Liver (tissue), 8 donors: ENCODE measurements at regions not wholly inside any gene's neighbourhood (a gene's known extent, or its start where the extent isn't known, plus 50 kb on each side); places are given as distances from the start of the nearest gene placed in this dataset.

Experiments used
- DNase-seq: peaks from one replicate; pipeline ENCODE4 v3.0.0-alpha.2; 2017; ENCODE audit warnings: low spot score
- H3K27ac ChIP-seq, 2 donors: one replicate each; pipeline ENCODE4 v1.7.0; 2013; ENCODE audit warnings: inconsistent platforms in 2 of 2, low read length in 2 of 2, control low read depth in 1 of 2, low read depth in 1 of 2, mild to moderate bottlenecking in 1 of 2
- H3K27me3 ChIP-seq, 4 donors: one replicate each; pipeline versions ENCODE4 v1.6.1 to v1.7.0; 2013; ENCODE audit warnings: low read length in 3 of 4, inconsistent platforms in 1 of 4, mild to moderate bottlenecking in 1 of 4, moderate library complexity in 1 of 4; ENCODE audit not compliant: control insufficient read depth in 4 of 4, insufficient read depth in 4 of 4
- H3K36me3 ChIP-seq, 4 donors: one replicate each; pipeline versions ENCODE4 v1.6.1 to v1.7.0; 2013; ENCODE audit warnings: low read length in 3 of 4, mild to moderate bottlenecking in 3 of 4, low read depth in 1 of 4, moderate library complexity in 1 of 4; ENCODE audit not compliant: control insufficient read depth in 4 of 4, insufficient read depth in 3 of 4
- H3K4me1 ChIP-seq, 4 donors: one replicate each; pipeline versions ENCODE4 v1.6.1 to v1.7.0; 2013; ENCODE audit warnings: low read length in 3 of 4, mild to moderate bottlenecking in 3 of 4, moderate library complexity in 1 of 4; ENCODE audit not compliant: control insufficient read depth in 4 of 4, insufficient read depth in 4 of 4
- H3K4me3 ChIP-seq, 3 donors: one replicate each; pipeline versions ENCODE4 v1.6.1 to v1.7.0; 2013; ENCODE audit warnings: low read length in 3 of 3, control low read depth in 1 of 3, low read depth in 1 of 3, mild to moderate bottlenecking in 1 of 3
- H3K9ac ChIP-seq, 2 donors: one replicate each; pipeline ENCODE4 v1.7.0; 2013; ENCODE audit warnings: low read length in 2 of 2, mild to moderate bottlenecking in 2 of 2, moderate library complexity in 2 of 2, control low read depth in 1 of 2, low read depth in 1 of 2
- H3K9me3 ChIP-seq, 4 donors: one replicate each; pipeline versions ENCODE4 v1.6.1 to v1.7.0; 2013; ENCODE audit warnings: low read length in 3 of 4; ENCODE audit not compliant: control insufficient read depth in 4 of 4
- EGR1 ChIP-seq, 2 donors: IDR thresholded peaks; 2 replicates each; pipeline ENCODE4 v1.6.1; 2016 to 2018; ENCODE audit warnings: antibody characterized with exemption in 2 of 2, low read depth in 2 of 2
- FOXA1 ChIP-seq: IDR thresholded peaks from 2 replicates; pipeline ENCODE4 v1.6.1; 2016; ENCODE audit warnings: antibody characterized with exemption
- FOXA2 ChIP-seq: IDR thresholded peaks from 2 replicates; pipeline ENCODE4 v1.6.1; 2016; ENCODE audit warnings: antibody characterized with exemption
- GABPA ChIP-seq, 2 donors: IDR thresholded peaks in 1 of 2; conservative IDR thresholded peaks in 1 of 2; 2 replicates each; pipeline ENCODE4 v1.6.1; 2016; ENCODE audit warnings: antibody characterized with exemption in 2 of 2, mild to moderate bottlenecking in 1 of 2, moderate library complexity in 1 of 2
- HNF4A ChIP-seq, 2 donors: conservative IDR thresholded peaks; 2 replicates each; pipeline ENCODE4 v1.6.1; 2016; ENCODE audit warnings: antibody characterized with exemption in 2 of 2, mild to moderate bottlenecking in 2 of 2
- HNF4G ChIP-seq: IDR thresholded peaks from 2 replicates; pipeline ENCODE4 v1.6.1; 2016; ENCODE audit warnings: antibody characterized with exemption
- JUND ChIP-seq, 2 donors: IDR thresholded peaks; 2 replicates each; pipeline ENCODE4 v1.6.1; 2016; ENCODE audit warnings: antibody characterized with exemption in 2 of 2
- NR2F2 ChIP-seq: IDR thresholded peaks from 2 replicates; pipeline ENCODE4 v1.6.1; 2016; ENCODE audit warnings: antibody characterized with exemption
- RAD21 ChIP-seq, 2 donors: IDR thresholded peaks; 2 replicates each; pipeline ENCODE4 v1.6.1; 2016; ENCODE audit warnings: antibody characterized with exemption in 2 of 2, mild to moderate bottlenecking in 2 of 2
- REST ChIP-seq: IDR thresholded peaks from 2 replicates; pipeline ENCODE4 v1.6.1; 2016; ENCODE audit warnings: antibody characterized with exemption, mild to moderate bottlenecking
- RXRA ChIP-seq, 2 donors: IDR thresholded peaks; 2 replicates each; pipeline ENCODE4 v1.6.1; 2017 to 2018; ENCODE audit warnings: antibody characterized with exemption in 2 of 2, mild to moderate bottlenecking in 1 of 2
- SP1 ChIP-seq: IDR thresholded peaks from 2 replicates; pipeline ENCODE4 v1.6.1; 2018; ENCODE audit warnings: antibody characterized with exemption, mild to moderate bottlenecking
- TAF1 ChIP-seq: conservative IDR thresholded peaks from 2 replicates; pipeline ENCODE4 v1.6.1; 2016; ENCODE audit warnings: antibody characterized with exemption, mild to moderate bottlenecking
- YY1 ChIP-seq: IDR thresholded peaks from 2 replicates; pipeline ENCODE4 v1.6.1; 2016; ENCODE audit warnings: antibody characterized with exemption, mild to moderate bottlenecking
- ZBTB33 ChIP-seq: IDR thresholded peaks from 2 replicates; pipeline ENCODE4 v1.6.1; 2016; ENCODE audit warnings: antibody characterized with exemption
- WGBS: extraction: QIAGEN DNeasy Blood & Tissue Kit; methylation state at CpG from one replicate; pipeline ENCODE4 v1.1.7; 2013; 5-methylcytosine and 5-hydroxymethylcytosine counted together
- TF ChIP-seq, protein P1 (sequence below): IDR thresholded peaks from 2 replicates; pipeline ENCODE4 v1.6.1; 2016; ENCODE audit warnings: antibody characterized with exemption
- TF ChIP-seq, protein P2 (sequence below): fragments of 150-350 bp; IDR thresholded peaks from 2 replicates; pipeline ENCODE4 v1.5.1; 2017; ENCODE audit warnings: improper control_type of control experiment, low read depth, low read length; ENCODE audit not compliant: missing input control
- TF ChIP-seq, protein P3 (sequence below): IDR thresholded peaks from 2 replicates; pipeline ENCODE4 v1.6.1; 2016; ENCODE audit warnings: antibody characterized with exemption
- donor health status: healthy.
- donor health status: healthy.
- donor health status: healthy.
- donor health status: healthy.
- donor health status: healthy.

DNA sequence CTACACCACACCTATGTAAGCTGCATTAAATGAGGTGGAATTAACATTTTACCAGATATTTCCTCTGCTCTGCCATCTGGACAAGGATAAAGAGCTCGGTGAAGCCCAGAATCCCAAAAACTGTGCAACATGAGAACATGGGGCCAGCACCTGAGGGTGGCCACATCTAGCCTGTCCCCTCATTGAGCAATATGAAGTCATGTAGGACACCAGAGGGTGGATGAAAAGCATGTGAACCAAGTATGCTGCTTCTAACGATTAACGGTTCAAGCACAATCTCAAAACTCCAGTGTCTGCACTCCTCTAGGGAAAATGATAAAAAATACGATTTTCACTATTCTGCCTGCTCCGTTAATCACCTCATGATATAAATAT, 545.8 kb downstream of the EBF1 start:
- H3K4me1 ChIP-seq = no peaks in the 10 kb centered on the region
- no peak overlapping the region for H3K27ac ChIP-seq
- H3K9ac ChIP-seq = no peak overlapping the region
- H3K4me3 ChIP-seq = no peak overlapping the region
- TF ChIP-seq EGR1 (IDR thresholded peaks at IDR 0.05; ENCODE audit: low read depth in 2 of 2) (no peak), TAF1 (no peak), JUND (IDR thresholded peaks at IDR 0.05) (no peak), ZBTB33 (no peak), HNF4G (no peak), YY1 (no peak), HNF4A (conservative IDR thresholded peaks at IDR 0.05) (no peak), FOXA2 (no peak), NR2F2 (no peak), SP1 (no peak), RXRA (IDR thresholded peaks at IDR 0.05) (no peak), REST (no peak), FOXA1 (no peak), RAD21 (IDR thresholded peaks at IDR 0.05) (no peak), GABPA (IDR thresholded peaks at IDR 0.05 in 1 of 2, conservative IDR thresholded peaks at IDR 0.05 in 1 of 2) (no peak)
- TF ChIP-seq, protein P1, sequence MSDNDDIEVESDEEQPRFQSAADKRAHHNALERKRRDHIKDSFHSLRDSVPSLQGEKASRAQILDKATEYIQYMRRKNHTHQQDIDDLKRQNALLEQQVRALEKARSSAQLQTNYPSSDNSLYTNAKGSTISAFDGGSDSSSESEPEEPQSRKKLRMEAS = no peak
- TF ChIP-seq, protein P2, sequence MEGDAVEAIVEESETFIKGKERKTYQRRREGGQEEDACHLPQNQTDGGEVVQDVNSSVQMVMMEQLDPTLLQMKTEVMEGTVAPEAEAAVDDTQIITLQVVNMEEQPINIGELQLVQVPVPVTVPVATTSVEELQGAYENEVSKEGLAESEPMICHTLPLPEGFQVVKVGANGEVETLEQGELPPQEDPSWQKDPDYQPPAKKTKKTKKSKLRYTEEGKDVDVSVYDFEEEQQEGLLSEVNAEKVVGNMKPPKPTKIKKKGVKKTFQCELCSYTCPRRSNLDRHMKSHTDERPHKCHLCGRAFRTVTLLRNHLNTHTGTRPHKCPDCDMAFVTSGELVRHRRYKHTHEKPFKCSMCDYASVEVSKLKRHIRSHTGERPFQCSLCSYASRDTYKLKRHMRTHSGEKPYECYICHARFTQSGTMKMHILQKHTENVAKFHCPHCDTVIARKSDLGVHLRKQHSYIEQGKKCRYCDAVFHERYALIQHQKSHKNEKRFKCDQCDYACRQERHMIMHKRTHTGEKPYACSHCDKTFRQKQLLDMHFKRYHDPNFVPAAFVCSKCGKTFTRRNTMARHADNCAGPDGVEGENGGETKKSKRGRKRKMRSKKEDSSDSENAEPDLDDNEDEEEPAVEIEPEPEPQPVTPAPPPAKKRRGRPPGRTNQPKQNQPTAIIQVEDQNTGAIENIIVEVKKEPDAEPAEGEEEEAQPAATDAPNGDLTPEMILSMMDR = no peak
- TF ChIP-seq, protein P3, sequence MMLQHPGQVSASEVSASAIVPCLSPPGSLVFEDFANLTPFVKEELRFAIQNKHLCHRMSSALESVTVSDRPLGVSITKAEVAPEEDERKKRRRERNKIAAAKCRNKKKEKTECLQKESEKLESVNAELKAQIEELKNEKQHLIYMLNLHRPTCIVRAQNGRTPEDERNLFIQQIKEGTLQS = no peak
- no peak for DNase-seq
- H3K27me3 ChIP-seq = no peaks in the 10 kb centered on the region
- H3K9me3 ChIP-seq = peaks cover 0 to 2% (median 0%) of the 10 kb centered on the region in 4 donors
- no peaks in the 10 kb centered on the region for H3K36me3 ChIP-seq
- 97% methylated on average over 5 of the region's 5 CpGs for WGBS
